ENCODE measurements at regions not wholly inside any gene's neighbourhood (a gene's known extent, or its start where the extent isn't known, plus 50 kb on each side); places are given as distances from the start of the nearest gene placed in this dataset.

GRCh38 chr11:19651028-19651427 is 61.6 kb upstream of the NAV2 start:
- TF ChIP-seq EZH2 (IDR thresholded peaks at IDR 0.05; ENCODE audit: borderline replicate concordance, low read depth, low read length, severe bottlenecking) (no peak), CTCF (IDR thresholded peaks at IDR 0.05; ENCODE audit: borderline replicate concordance, extremely low read depth, low read length, poor library complexity, severe bottlenecking) (no peak)
- H3K9me3 ChIP-seq (ENCODE audit: insufficient read depth, low read length, severe bottlenecking) = no peaks in the 10 kb centered on the region
- DNase-seq = no peak

GRCh38 chr11:19650467-19650866 is 62.2 kb upstream of the NAV2 start:
- H3K4me1 ChIP-seq (ENCODE audit: insufficient read depth, low read length) = no peaks in the 10 kb centered on the region
- no peak for TF ChIP-seq CTCF (IDR thresholded peaks at IDR 0.05; ENCODE audit: borderline replicate concordance, extremely low read depth, low read length, poor library complexity, severe bottlenecking)
- no peak for TF ChIP-seq EZH2 (IDR thresholded peaks at IDR 0.05; ENCODE audit: borderline replicate concordance, low read depth, low read length, severe bottlenecking)
- no peak overlapping the region for H3K4me2 ChIP-seq (ENCODE audit: insufficient read depth, low read length)
- DNase-seq (no peak), ATAC-seq (ENCODE audit: insufficient read depth, low read depth) (no peak)
- no peaks in the 10 kb centered on the region for H4K20me1 ChIP-seq (ENCODE audit: insufficient read depth, low read length)
- no peak overlapping the region for H3K27ac ChIP-seq (ENCODE audit: low read length)
- peaks cover 3% of the 10 kb centered on the region for H3K27me3 ChIP-seq (ENCODE audit: insufficient read depth, low read length, poor library complexity)
- H3K9me3 ChIP-seq (ENCODE audit: insufficient read depth, low read length, severe bottlenecking) = no peaks in the 10 kb centered on the region
- H3K36me3 ChIP-seq (ENCODE audit: insufficient read depth, low read length) = no peaks in the 10 kb centered on the region
- no peak overlapping the region for H3K9ac ChIP-seq (ENCODE audit: low read depth, low read length)
- no peak overlapping the region for H2AFZ ChIP-seq (ENCODE audit: low read depth, low read length)
- H3K4me3 ChIP-seq (ENCODE audit: low read depth in 1 of 2, low read length in 2 of 2) = no peak overlapping the region
- no peaks in the 10 kb centered on the region for H3K79me2 ChIP-seq (ENCODE audit: insufficient read depth, low read length)

More at GRCh38 chr11:19651028-19651427, 61.6 kb upstream of the NAV2 start:
- Histone ChIP-seq H4K20me1 (ENCODE audit: insufficient read depth, low read length) (no peaks in the 10 kb centered on the region), H2AFZ (ENCODE audit: low read depth, low read length) (no peak overlapping the region), H3K36me3 (ENCODE audit: insufficient read depth, low read length) (no peaks in the 10 kb centered on the region), H3K27ac (ENCODE audit: low read length) (no peak overlapping the region), H3K4me2 (ENCODE audit: insufficient read depth, low read length) (no peak overlapping the region), H3K9ac (ENCODE audit: low read depth, low read length) (no peak overlapping the region), H3K4me3 (ENCODE audit: low read depth in 1 of 2, low read length in 2 of 2) (no peak overlapping the region), H3K79me2 (ENCODE audit: insufficient read depth, low read length) (no peaks in the 10 kb centered on the region), H3K4me1 (ENCODE audit: insufficient read depth, low read length) (no peaks in the 10 kb centered on the region), H3K27me3 (ENCODE audit: insufficient read depth, low read length, poor library complexity) (peaks cover 3% of the 10 kb centered on the region)
- ATAC-seq (ENCODE audit: insufficient read depth, low read depth) = no peak

GRCh38 chr11:19649751-19650150 is 62.9 kb upstream of the NAV2 start:
- DNase-seq (no peak), ATAC-seq (ENCODE audit: insufficient read depth, low read depth) (no peak)
- H2AFZ ChIP-seq (ENCODE audit: low read depth, low read length) = no peak overlapping the region
- no peaks in the 10 kb centered on the region for H3K36me3 ChIP-seq (ENCODE audit: insufficient read depth, low read length)
- no peak overlapping the region for H3K9ac ChIP-seq (ENCODE audit: low read depth, low read length)
- H3K79me2 ChIP-seq (ENCODE audit: insufficient read depth, low read length) = no peaks in the 10 kb centered on the region
- H3K4me1 ChIP-seq (ENCODE audit: insufficient read depth, low read length) = no peaks in the 10 kb centered on the region
- no peak for TF ChIP-seq CTCF (IDR thresholded peaks at IDR 0.05; ENCODE audit: borderline replicate concordance, extremely low read depth, low read length, poor library complexity, severe bottlenecking)
- no peak for TF ChIP-seq EZH2 (IDR thresholded peaks at IDR 0.05; ENCODE audit: borderline replicate concordance, low read depth, low read length, severe bottlenecking)
- peaks cover 3% of the 10 kb centered on the region for H3K27me3 ChIP-seq (ENCODE audit: insufficient read depth, low read length, poor library complexity)
- no peak overlapping the region for H3K4me2 ChIP-seq (ENCODE audit: insufficient read depth, low read length)
- H3K27ac ChIP-seq (ENCODE audit: low read length) = no peak overlapping the region
- no peaks in the 10 kb centered on the region for H3K9me3 ChIP-seq (ENCODE audit: insufficient read depth, low read length, severe bottlenecking)
- no peaks in the 10 kb centered on the region for H4K20me1 ChIP-seq (ENCODE audit: insufficient read depth, low read length)
- no peak overlapping the region for H3K4me3 ChIP-seq (ENCODE audit: low read depth in 1 of 2, low read length in 2 of 2)

GRCh38 chr11:19648321-19648720 is 64.3 kb upstream of the NAV2 start:
- Histone ChIP-seq H2AFZ (ENCODE audit: low read depth, low read length) (no peak overlapping the region), H3K36me3 (ENCODE audit: insufficient read depth, low read length) (no peaks in the 10 kb centered on the region), H4K20me1 (ENCODE audit: insufficient read depth, low read length) (no peaks in the 10 kb centered on the region), H3K9ac (ENCODE audit: low read depth, low read length) (no peak overlapping the region), H3K27ac (ENCODE audit: low read length) (no peak overlapping the region), H3K27me3 (ENCODE audit: insufficient read depth, low read length, poor library complexity) (peaks cover 3% of the 10 kb centered on the region), H3K4me3 (ENCODE audit: low read depth in 1 of 2, low read length in 2 of 2) (no peak overlapping the region), H3K9me3 (ENCODE audit: insufficient read depth, low read length, severe bottlenecking) (no peaks in the 10 kb centered on the region), H3K79me2 (ENCODE audit: insufficient read depth, low read length) (no peaks in the 10 kb centered on the region), H3K4me1 (ENCODE audit: insufficient read depth, low read length) (no peaks in the 10 kb centered on the region), H3K4me2 (ENCODE audit: insufficient read depth, low read length) (no peak overlapping the region)
- DNase-seq = no peak
- no peak for ATAC-seq (ENCODE audit: insufficient read depth, low read depth)
- no peak for TF ChIP-seq CTCF (IDR thresholded peaks at IDR 0.05; ENCODE audit: borderline replicate concordance, extremely low read depth, low read length, poor library complexity, severe bottlenecking)
- no peak for TF ChIP-seq EZH2 (IDR thresholded peaks at IDR 0.05; ENCODE audit: borderline replicate concordance, low read depth, low read length, severe bottlenecking)
